T-helper 22 cell (primary cell): ENCODE measurements at regions not wholly inside any gene's neighbourhood (a gene's known extent, or its start where the extent isn't known, plus 50 kb on each side); places are given as distances from the start of the nearest gene placed in this dataset.

Experiments
- DNase-seq: peaks from one replicate; pipeline ENCODE4 v3.0.0-alpha.2; 2020; ENCODE audit warnings: low read depth

GRCh38 chr10:128465697-128466096 is 339.5 kb upstream of the MKI67 start:
- no peak for DNase-seq

GRCh38 chr10:128466831-128467371 is 340.7 kb upstream of the MKI67 start:
- DNase-seq: no peak

GRCh38 chr10:128468462-128468861 is 342.2 kb upstream of the MKI67 start:
- DNase-seq: no peak

- DNase-seq: no peak
Measured at GRCh38 chr10:128469515-128469914, 343.3 kb upstream of the MKI67 start.

GRCh38 chr10:128470321-128470965 is 344.2 kb upstream of the MKI67 start:
- no peak for DNase-seq

GRCh38 chr10:128471151-128471550 is 344.9 kb upstream of the MKI67 start:
- no peak for DNase-seq

- DNase-seq: no peak
Measured at GRCh38 chr10:128472196-128472595, 346.0 kb upstream of the MKI67 start.

GRCh38 chr10:128473396-128473795 is 347.2 kb upstream of the MKI67 start:
- no peak for DNase-seq

- no peak for DNase-seq
Measured at GRCh38 chr10:128473911-128474310, 347.7 kb upstream of the MKI67 start.

GRCh38 chr10:128474571-128474970 is 348.3 kb upstream of the MKI67 start:
- no peak for DNase-seq

GRCh38 chr10:128475686-128476367 is 349.6 kb upstream of the MKI67 start:
- no peak for DNase-seq

GRCh38 chr10:128476368-128476725 is 350.1 kb upstream of the MKI67 start:
- DNase-seq: no peak

- no peak for DNase-seq
Measured at GRCh38 chr10:128476845-128477244, 350.6 kb upstream of the MKI67 start.

- DNase-seq: no peak
Measured at GRCh38 chr10:128480601-128481000, 354.4 kb upstream of the MKI67 start.

GRCh38 chr10:128481152-128481840 is 355.1 kb upstream of the MKI67 start:
- no peak for DNase-seq

GRCh38 chr10:128482052-128482451 is 355.8 kb upstream of the MKI67 start:
- no peak for DNase-seq

GRCh38 chr10:128483216-128483615 is 357.0 kb upstream of the MKI67 start:
- DNase-seq: no peak

GRCh38 chr10:128484041-128484440 is 357.8 kb upstream of the MKI67 start:
- DNase-seq: no peak

- no peak for DNase-seq
Measured at GRCh38 chr10:128485701-128486235, 359.5 kb upstream of the MKI67 start.

GRCh38 chr10:128487517-128487916 is 361.3 kb upstream of the MKI67 start:
- no peak for DNase-seq

- DNase-seq: no peak
Measured at GRCh38 chr10:128489324-128490247, 363.4 kb upstream of the MKI67 start.

- DNase-seq: no peak
Measured at GRCh38 chr10:128491686-128492085, 365.5 kb upstream of the MKI67 start.
